GM12878 (cell line): ENCODE measurements at regions not wholly inside any gene's neighbourhood (a gene's known extent, or its start where the extent isn't known, plus 50 kb on each side); places are given as distances from the start of the nearest gene placed in this dataset.
"Not testable (repeated sequence)": the region's sequence is repeated elsewhere in the genome, so short reads cannot be mapped to it uniquely, and the experiment has no call there.

Experiments used
- ATAC-seq: fragments of 200-7000 bp; cut with Tn5 transposase; 3 replicates; pipeline ENCODE4 v1.9.1; 2020; ENCODE audit warnings: mild to moderate bottlenecking, moderate library complexity
- BruUV-seq: library from RNA; stranded (reverse); fragments of 400-500 nt; replicated peaks from 2 replicates; lab custom pipeline; 2021; lab: Mats Ljungman, UMichigan
- CTCF ChIA-PET: fragments of 300-600 bp; sonication (Branson Sonifier 250); formaldehyde crosslinking; extraction: SDS; loops from one replicate; lab custom pipeline; 2021; ENCODE audit warnings: inconsistent platforms; lab: Yijun Ruan, JAX
- POLR2A ChIA-PET: fragments of 350-600 bp; formaldehyde crosslinking; extraction: SDS; loops from one replicate; lab custom pipeline; 2021; ENCODE audit warnings: inconsistent platforms; lab: Charles Lee
- RAD21 ChIA-PET: fragments of 300-600 bp; sonication (Branson Sonifier 250); formaldehyde crosslinking; loops from one replicate; lab custom pipeline; 2023; ENCODE audit warnings: antibody characterized with exemption; ENCODE audit not compliant: unreplicated experiment; lab: Charles Lee
- SMC1A ChIA-PET: fragments of 300-600 bp; sonication (Branson Sonifier 250); formaldehyde crosslinking; loops from one replicate; lab custom pipeline; 2023; ENCODE audit not compliant: unreplicated experiment, uncharacterized antibody; lab: Charles Lee
- DNase-seq: peaks from one replicate; pipeline ENCODE4 v3.0.0-alpha.2; 2011; ENCODE audit warnings: low read depth, low spot score
- FAIRE-seq: peaks from 3 replicates; lab custom pipeline; 2011; peaks lifted over from hg19 to GRCh38; lab: Jason Lieb, UNC
- H2AFZ ChIP-seq: 2 replicates; pipeline ENCODE4 v1.6.0; 2011; ENCODE audit warnings: low read depth, low read length, control low read depth; ENCODE audit not compliant: control insufficient read depth
- H3K27ac ChIP-seq: 2 replicates; pipeline ENCODE4 v1.5.1; 2011; ENCODE audit warnings: control low read depth; ENCODE audit not compliant: control insufficient read depth, insufficient read depth
- H3K27me3 ChIP-seq, 2 experiments: replicated peaks in 1 of 2; 2 replicates each; pipeline versions ENCODE4 v1.6.0 to v1.6.1; 2011; ENCODE audit warnings: low read length in 1 of 2; ENCODE audit not compliant: control insufficient read depth in 2 of 2, insufficient read depth in 2 of 2
- H3K36me3 ChIP-seq, 2 experiments: 2 replicates each; pipeline ENCODE4 v1.5.1; 2011; ENCODE audit warnings: low read length in 1 of 2; ENCODE audit not compliant: control insufficient read depth in 2 of 2, insufficient read depth in 2 of 2
- H3K4me1 ChIP-seq: 2 replicates; pipeline ENCODE4 v1.6.1; 2011; ENCODE audit warnings: mild to moderate bottlenecking, low read length, moderate library complexity, mixed read lengths; ENCODE audit not compliant: control insufficient read depth, insufficient read depth
- H3K4me2 ChIP-seq: 2 replicates; pipeline ENCODE4 v1.6.0; 2011; ENCODE audit warnings: control low read depth; ENCODE audit not compliant: control insufficient read depth, insufficient read depth
- H3K4me3 ChIP-seq: fragments of 200-600 bp; sonication (generic); 2 replicates; pipeline ENCODE4 v1.5.1; 2016
- H3K79me2 ChIP-seq: 2 replicates; pipeline ENCODE4 v1.6.0; 2011; ENCODE audit warnings: low read length; ENCODE audit not compliant: control insufficient read depth, insufficient read depth
- H3K9ac ChIP-seq: 2 replicates; pipeline ENCODE4 v1.8.0; 2011; ENCODE audit warnings: low read length, control low read depth, mixed read lengths; ENCODE audit not compliant: control insufficient read depth, insufficient read depth
- H3K9me3 ChIP-seq: replicated peaks from 3 replicates; pipeline ENCODE4 v1.5.1; 2011; ENCODE audit warnings: mild to moderate bottlenecking, low read length; ENCODE audit not compliant: control insufficient read depth, insufficient read depth
- H4K20me1 ChIP-seq: 2 replicates; pipeline ENCODE4 v1.6.0; 2011; ENCODE audit not compliant: control insufficient read depth, insufficient read depth
- CBX5 ChIP-seq: sonication (generic); IDR thresholded peaks from 2 replicates; pipeline ENCODE4 v1.6.1; 2016; ENCODE audit warnings: low read depth, moderate library complexity, mild to moderate bottlenecking, inconsistent platforms
- SRF ChIP-seq, 2 experiments: IDR thresholded peaks; 2 replicates each; pipeline ENCODE4 v1.6.1; 2011; ENCODE audit warnings: low read depth in 2 of 2, low read length in 2 of 2, mild to moderate bottlenecking in 1 of 2, moderate library complexity in 1 of 2
- WGBS: methylation state at CpG from one replicate; pipeline ENCODE4 v1.1.6; 2016; ENCODE audit warnings: low lambda C conversion rate; ENCODE audit not compliant: insufficient replicate concordance, insufficient coverage; ENCODE audit errors: missing lambda C conversion rate; 5-methylcytosine and 5-hydroxymethylcytosine counted together
- in situ Hi-C: fragments of 300-500 bp; cut with MboI; formaldehyde crosslinking; loops from 9 replicates; pipeline ENCODE4 v1.14.3; 2018; ENCODE audit warnings: mixed read lengths
- intact Hi-C: fragments of 100-400 bp; cut with micrococcal nuclease; formaldehyde crosslinking; loops from one replicate; pipeline ENCODE4 v1.14.2; 2022; ENCODE audit not compliant: unreplicated experiment
- TF ChIP-seq, protein P1 (sequence below): fragments of 150-350 bp; IDR thresholded peaks from 2 replicates; pipeline ENCODE4 v1.6.1; 2016; ENCODE audit warnings: low read depth, low read length

DNA sequence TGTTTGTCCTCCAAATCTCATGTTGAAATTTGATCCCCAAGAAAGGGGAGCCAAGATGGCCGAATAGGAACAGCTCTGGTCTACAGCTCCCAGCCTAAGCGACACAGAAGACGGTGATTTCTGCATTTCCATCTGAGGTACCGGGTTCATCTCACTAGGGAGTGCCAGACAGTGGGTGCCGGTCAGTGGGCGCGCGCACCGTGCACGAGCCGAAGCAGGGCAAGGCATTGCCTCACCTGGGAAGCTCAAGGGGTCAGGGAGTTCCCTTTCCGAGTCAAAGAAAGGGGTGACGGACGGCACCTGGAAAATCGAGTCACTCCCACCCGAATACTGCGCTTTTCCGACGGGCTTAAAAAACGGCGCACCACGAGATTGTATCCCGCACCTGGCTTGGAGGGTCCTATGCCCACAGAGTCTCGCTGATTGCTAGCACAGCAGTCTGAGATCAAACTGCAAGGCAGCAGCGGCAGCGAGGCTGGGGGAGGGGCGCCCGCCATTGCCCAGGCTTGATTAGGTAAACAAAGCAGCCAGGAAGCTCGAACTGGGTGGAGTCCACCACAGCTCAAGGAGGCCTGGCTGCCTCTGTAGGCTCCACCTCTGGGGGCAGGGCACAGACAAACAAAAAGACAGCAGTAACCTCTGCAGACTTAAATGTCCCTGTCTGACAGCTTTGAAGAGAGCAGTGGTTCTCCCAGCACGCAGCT lies 493.6 kb downstream of the KLF12 start:
- H3K9me3 ChIP-seq, RAD21 ChIA-PET, H3K36me3 ChIP-seq, H3K27me3 ChIP-seq, H3K4me2 ChIP-seq, ATAC-seq, H3K9ac ChIP-seq, FAIRE-seq, intact Hi-C loops, H3K4me1 ChIP-seq, SMC1A ChIA-PET, BruUV-seq, DNase-seq, CTCF ChIA-PET, H3K79me2 ChIP-seq, H3K4me3 ChIP-seq, H3K27ac ChIP-seq, H4K20me1 ChIP-seq, in situ Hi-C loops, POLR2A ChIA-PET, H2AFZ ChIP-seq: not testable (repeated sequence)
- WGBS = 66% methylated on average over 29 of the region's 30 CpGs

DNA sequence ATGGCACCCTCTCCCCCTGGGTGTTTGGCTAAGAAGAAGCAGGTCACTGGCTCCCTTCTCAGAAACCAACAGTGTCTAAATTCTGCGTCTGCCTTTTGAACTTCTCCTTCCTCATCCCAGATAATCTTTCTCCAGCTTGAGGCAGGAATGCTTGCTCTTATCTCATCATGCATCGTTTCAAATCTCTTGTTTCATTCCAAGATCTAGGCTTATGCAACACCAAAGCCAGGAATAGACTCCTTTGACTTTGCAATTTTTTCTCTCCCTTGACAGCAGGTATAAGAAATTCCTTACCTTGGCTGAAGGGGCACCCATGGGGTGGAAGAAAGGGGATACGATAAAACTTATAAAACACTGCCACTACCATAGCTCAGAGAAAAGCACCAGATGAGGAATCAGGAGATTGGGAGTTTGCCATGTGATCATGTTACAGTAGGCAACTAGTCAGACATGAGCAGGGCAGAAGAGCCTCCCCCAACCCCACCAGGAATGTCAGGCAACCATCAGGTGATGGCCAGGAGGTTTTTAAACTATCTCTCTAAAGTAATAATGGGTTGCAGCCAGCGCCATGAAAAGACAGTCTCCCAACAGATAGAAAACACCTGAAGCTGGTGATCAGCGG lies 498.9 kb downstream of the KLF12 start:
- POLR2A ChIA-PET = no interaction called here
- WGBS = 43% methylated on average over 5 of the region's 5 CpGs
- H3K4me3 ChIP-seq = no peak overlapping the region
- no peak for DNase-seq
- no peak overlapping the region for H2AFZ ChIP-seq
- H3K9me3 ChIP-seq = no peaks in the 10 kb centered on the region
- no peak overlapping the region for H3K4me2 ChIP-seq
- TF ChIP-seq CBX5 = no peak
- no peak for TF ChIP-seq SRF (IDR thresholded peaks at IDR 0.05; ENCODE audit: low read depth in 2 of 2, low read length in 2 of 2)
- TF ChIP-seq, protein P1, sequence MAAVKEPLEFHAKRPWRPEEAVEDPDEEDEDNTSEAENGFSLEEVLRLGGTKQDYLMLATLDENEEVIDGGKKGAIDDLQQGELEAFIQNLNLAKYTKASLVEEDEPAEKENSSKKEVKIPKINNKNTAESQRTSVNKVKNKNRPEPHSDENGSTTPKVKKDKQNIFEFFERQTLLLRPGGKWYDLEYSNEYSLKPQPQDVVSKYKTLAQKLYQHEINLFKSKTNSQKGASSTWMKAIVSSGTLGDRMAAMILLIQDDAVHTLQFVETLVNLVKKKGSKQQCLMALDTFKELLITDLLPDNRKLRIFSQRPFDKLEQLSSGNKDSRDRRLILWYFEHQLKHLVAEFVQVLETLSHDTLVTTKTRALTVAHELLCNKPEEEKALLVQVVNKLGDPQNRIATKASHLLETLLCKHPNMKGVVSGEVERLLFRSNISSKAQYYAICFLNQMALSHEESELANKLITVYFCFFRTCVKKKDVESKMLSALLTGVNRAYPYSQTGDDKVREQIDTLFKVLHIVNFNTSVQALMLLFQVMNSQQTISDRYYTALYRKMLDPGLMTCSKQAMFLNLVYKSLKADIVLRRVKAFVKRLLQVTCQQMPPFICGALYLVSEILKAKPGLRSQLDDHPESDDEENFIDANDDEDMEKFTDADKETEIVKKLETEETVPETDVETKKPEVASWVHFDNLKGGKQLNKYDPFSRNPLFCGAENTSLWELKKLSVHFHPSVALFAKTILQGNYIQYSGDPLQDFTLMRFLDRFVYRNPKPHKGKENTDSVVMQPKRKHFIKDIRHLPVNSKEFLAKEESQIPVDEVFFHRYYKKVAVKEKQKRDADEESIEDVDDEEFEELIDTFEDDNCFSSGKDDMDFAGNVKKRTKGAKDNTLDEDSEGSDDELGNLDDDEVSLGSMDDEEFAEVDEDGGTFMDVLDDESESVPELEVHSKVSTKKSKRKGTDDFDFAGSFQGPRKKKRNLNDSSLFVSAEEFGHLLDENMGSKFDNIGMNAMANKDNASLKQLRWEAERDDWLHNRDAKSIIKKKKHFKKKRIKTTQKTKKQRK = no peak
- no peak for ATAC-seq
- no peaks in the 10 kb centered on the region; a peak in 1 of 4 replicates for H3K27me3 ChIP-seq
- intact Hi-C loops = no loop called here
- no TSS peak for BruUV-seq
- in situ Hi-C loops = no loop called here
- H3K36me3 ChIP-seq = no peaks in the 10 kb centered on the region
- H3K79me2 ChIP-seq = no peaks in the 10 kb centered on the region
- no peak for FAIRE-seq
- RAD21 ChIA-PET = no interaction called here
- no peak overlapping the region for H3K27ac ChIP-seq
- H3K4me1 ChIP-seq = no peaks in the 10 kb centered on the region
- no peak overlapping the region for H3K9ac ChIP-seq
- SMC1A ChIA-PET = no interaction called here
- CTCF ChIA-PET = no interaction called here
- no peaks in the 10 kb centered on the region for H4K20me1 ChIP-seq
